ENCODE measurements at regions not wholly inside any gene's neighbourhood (a gene's known extent, or its start where the extent isn't known, plus 50 kb on each side); places are given as distances from the start of the nearest gene placed in this dataset.
"Not testable (repeated sequence)": the region's sequence is repeated elsewhere in the genome, so short reads cannot be mapped to it uniquely, and the experiment has no call there.

- DNase-seq (ENCODE audit: low read depth in 2 of 2), result no peak
Measured at GRCh38 chr10:64732372-64732957, 1211.3 kb downstream of the REEP3 start.

- DNase-seq (ENCODE audit: low read depth in 2 of 2), result no peak
Measured at GRCh38 chr10:64733980-64734379, 1212.8 kb downstream of the REEP3 start.

GRCh38 chr10:64738462-64738861 lies 1217.3 kb downstream of the REEP3 start:
- no peak for DNase-seq (ENCODE audit: low read depth in 2 of 2)

GRCh38 chr10:64745565-64745964 lies 1224.4 kb downstream of the REEP3 start:
- DNase-seq (ENCODE audit: low read depth in 2 of 2), result no peak

GRCh38 chr10:64750672-64751071 lies 1229.5 kb downstream of the REEP3 start:
- DNase-seq (ENCODE audit: low read depth in 2 of 2), result no peak

- no peak for DNase-seq (ENCODE audit: low read depth in 2 of 2)
Measured at GRCh38 chr10:64753516-64753915, 1232.3 kb downstream of the REEP3 start.

GRCh38 chr10:64760371-64760770 lies 1239.2 kb downstream of the REEP3 start:
- no peak for DNase-seq (ENCODE audit: low read depth in 2 of 2)

- no peak for DNase-seq (ENCODE audit: low read depth in 2 of 2)
Measured at GRCh38 chr10:64762861-64763260, 1241.7 kb downstream of the REEP3 start.

GRCh38 chr10:64765498-64765897 lies 1244.3 kb downstream of the REEP3 start:
- DNase-seq (ENCODE audit: low read depth in 2 of 2), result no peak

- no peak for DNase-seq (ENCODE audit: low read depth in 2 of 2)
Measured at GRCh38 chr10:64771253-64772050, 1250.3 kb downstream of the REEP3 start.

GRCh38 chr10:64773357-64773756 lies 1252.2 kb downstream of the REEP3 start:
- DNase-seq (ENCODE audit: low read depth in 2 of 2), result no peak

GRCh38 chr10:64784451-64784850 lies 1263.2 kb downstream of the REEP3 start:
- not testable (repeated sequence) for DNase-seq (ENCODE audit: low read depth in 2 of 2)

- no peak for DNase-seq (ENCODE audit: low read depth in 2 of 2)
Measured at GRCh38 chr10:64785816-64786215, 1264.6 kb downstream of the REEP3 start.

GRCh38 chr10:64786989-64787388 lies 1265.8 kb downstream of the REEP3 start:
- DNase-seq (ENCODE audit: low read depth in 2 of 2), result no peak

GRCh38 chr10:64795847-64796246 lies 1274.6 kb downstream of the REEP3 start:
- DNase-seq (ENCODE audit: low read depth in 2 of 2), result no peak

- no peak for DNase-seq (ENCODE audit: low read depth in 2 of 2)
Measured at GRCh38 chr10:64798297-64798696, 1277.1 kb downstream of the REEP3 start.

- DNase-seq (ENCODE audit: low read depth in 2 of 2), result not testable (repeated sequence)
Measured at GRCh38 chr10:64808233-64808632, 1287.0 kb downstream of the REEP3 start.

- DNase-seq (ENCODE audit: low read depth in 2 of 2), result not testable (repeated sequence)
Measured at GRCh38 chr10:64810046-64810445, 1288.8 kb downstream of the REEP3 start.

GRCh38 chr10:64813391-64813790 lies 1292.2 kb downstream of the REEP3 start:
- DNase-seq (ENCODE audit: low read depth in 2 of 2), result no peak

- DNase-seq (ENCODE audit: low read depth in 2 of 2), result no peak
Measured at GRCh38 chr10:64814201-64814600, 1293.0 kb downstream of the REEP3 start.

GRCh38 chr10:64829888-64830412 lies 1308.7 kb downstream of the REEP3 start:
- no peak for DNase-seq (ENCODE audit: low read depth in 2 of 2)

- DNase-seq (ENCODE audit: low read depth in 2 of 2), result no peak
Measured at GRCh38 chr10:64830869-64831268, 1309.7 kb downstream of the REEP3 start.

- no peak for DNase-seq (ENCODE audit: low read depth in 2 of 2)
Measured at GRCh38 chr10:64840341-64840740, 1319.1 kb downstream of the REEP3 start.
